HG03039 (cell line): ENCODE measurements at regions not wholly inside any gene's neighbourhood (a gene's known extent, or its start where the extent isn't known, plus 50 kb on each side); places are given as distances from the start of the nearest gene placed in this dataset.

Source experiments
- ATAC-seq: cut with Tn5 transposase; IDR thresholded peaks from one replicate; pipeline ENCODE4 v1.9.1; 2021; ENCODE audit warnings: mild to moderate bottlenecking, moderate library complexity; ENCODE audit not compliant: unreplicated experiment

- ATAC-seq: no peak
These were observed 167.6 kb upstream of the CADPS start for GRCh38 chr3:63042833-63043232.

- no peak for ATAC-seq
These were observed 168.4 kb upstream of the CADPS start for GRCh38 chr3:63043631-63044030.

- no peak for ATAC-seq
These were observed 170.9 kb upstream of the CADPS start for GRCh38 chr3:63046152-63046551.

GRCh38 chr3:63046580-63046979, 171.4 kb upstream of the CADPS start:
- ATAC-seq: no peak

- no peak for ATAC-seq
These were observed 171.9 kb upstream of the CADPS start for GRCh38 chr3:63047068-63047467.

GRCh38 chr3:63048367-63049326, 173.4 kb upstream of the CADPS start:
- no peak for ATAC-seq

GRCh38 chr3:63050548-63051177, 175.4 kb upstream of the CADPS start:
- no peak for ATAC-seq

GRCh38 chr3:63051920-63052319, 176.7 kb upstream of the CADPS start:
- ATAC-seq: no peak

GRCh38 chr3:63056932-63057331, 181.7 kb upstream of the CADPS start:
- ATAC-seq: no peak

- no peak for ATAC-seq
These were observed 185.2 kb upstream of the CADPS start for GRCh38 chr3:63060412-63060811.

GRCh38 chr3:63061449-63061848, 186.2 kb upstream of the CADPS start:
- ATAC-seq: no peak

GRCh38 chr3:63064209-63064755, 189.1 kb upstream of the CADPS start:
- ATAC-seq: no peak

- no peak for ATAC-seq
These were observed 192.9 kb upstream of the CADPS start for GRCh38 chr3:63067999-63068645.

GRCh38 chr3:63069806-63070475, 194.7 kb upstream of the CADPS start:
- ATAC-seq: no peak

- ATAC-seq: no peak
These were observed 195.2 kb upstream of the CADPS start for GRCh38 chr3:63070476-63070810.

GRCh38 chr3:63076357-63076756, 201.1 kb upstream of the CADPS start:
- no peak for ATAC-seq

- ATAC-seq: no peak
These were observed 191.9 kb upstream of the SYNPR start for GRCh38 chr3:63086190-63086589.

GRCh38 chr3:63089007-63089750, 188.9 kb upstream of the SYNPR start:
- no peak for ATAC-seq

- ATAC-seq: no peak
These were observed 188.4 kb upstream of the SYNPR start for GRCh38 chr3:63089751-63090132.

GRCh38 chr3:63090656-63091055, 187.5 kb upstream of the SYNPR start:
- ATAC-seq: no peak
